ENCODE measurements at regions not wholly inside any gene's neighbourhood (a gene's known extent, or its start where the extent isn't known, plus 50 kb on each side); places are given as distances from the start of the nearest gene placed in this dataset.
"Not testable (repeated sequence)": the region's sequence is repeated elsewhere in the genome, so short reads cannot be mapped to it uniquely, and the experiment has no call there.

GRCh38 chr5:1609111-1609510, 85.4 kb upstream of the LPCAT1 start:
- TF ChIP-seq CTCF, POLR2A (IDR thresholded peaks at IDR 0.05): not testable (repeated sequence)

All from adrenal gland (tissue), 5 donors.